ENCODE measurements at regions not wholly inside any gene's neighbourhood (a gene's known extent, or its start where the extent isn't known, plus 50 kb on each side); places are given as distances from the start of the nearest gene placed in this dataset.

GRCh38 chr13:72125561-72125960, 258.6 kb upstream of the DACH1 start:
- Histone ChIP-seq H3K9ac (no peak overlapping the region), H3K36me3 (replicated peaks in 1 of 2; ENCODE audit: control insufficient read depth in 1 of 2, insufficient read depth in 2 of 2, low read length in 1 of 2) (no peaks in the 10 kb centered on the region), H2AFZ (ENCODE audit: low read depth) (no peak overlapping the region), H3K4me2 (no peak overlapping the region), H3K9me2 (no peaks in the 10 kb centered on the region), H3K4me3 (ENCODE audit: low read depth in 2 of 2, low read length in 1 of 2) (no peak overlapping the region), H3K79me2 (ENCODE audit: insufficient read depth) (no peaks in the 10 kb centered on the region), H3K27ac (ENCODE audit: low read depth in 2 of 2, low read length in 1 of 2) (peak overlapping the region in 1 of 2 experiments; percentile 75; a peak in 2 of 4 replicates), H3K27me3 (ENCODE audit: insufficient read depth) (no peaks in the 10 kb centered on the region), H3K4me1 (ENCODE audit: control insufficient read depth in 1 of 2, insufficient read depth in 2 of 2, low read depth in 1 of 2, low read length in 1 of 2) (peaks cover 0 to 16% of the 10 kb centered on the region in 2 experiments; a peak in 2 of 4 replicates), H3K9me3 (no peaks in the 10 kb centered on the region), H3F3A (replicated peaks; ENCODE audit: insufficient read depth) (peaks cover 21% of the 10 kb centered on the region), H4K20me1 (ENCODE audit: insufficient read depth) (no peaks in the 10 kb centered on the region)
- WGBS (ENCODE audit: low lambda C conversion rate) = 71% methylated on average over 3 of the region's 3 CpGs
- ChIA-PET POLR2A (no interaction called here), CTCF (no interaction called here)
- TF ChIP-seq EP300 (IDR thresholded peaks at IDR 0.05; ENCODE audit: borderline replicate concordance in 1 of 2, low read depth in 1 of 2, low read length in 1 of 2) (peak in 1 of 2 experiments; percentile 37; a peak in 1 of 4 replicates), TCF12 (IDR thresholded peaks at IDR 0.05) (peak; percentile 21; the same call in 1 of the 2 replicates), FOXJ3 (CRISPR knock-in tag; IDR thresholded peaks at IDR 0.05) (no peak), RAD21 (IDR thresholded peaks at IDR 0.05; ENCODE audit: low read length) (no peak), PBX3 (IDR thresholded peaks at IDR 0.05) (peak; percentile 57; the same call in 1 of the 2 replicates), JUND (IDR thresholded peaks at IDR 0.05) (peak; percentile 32; the same call in 1 of the 2 replicates)
- DNase-seq = no peak

GRCh38 chr13:72122661-72123255, 255.8 kb upstream of the DACH1 start:
- H3K27ac ChIP-seq (ENCODE audit: low read depth in 2 of 2, low read length in 1 of 2) = no peak overlapping the region
- ChIA-PET POLR2A (no interaction called here), CTCF (interaction anchor here (0.5 kb wide), 1 partner anchor 19 kb away, joined by 3 read pairs; no protein-coding TSS in a partner anchor)
- no peaks in the 10 kb centered on the region for H3K79me2 ChIP-seq (ENCODE audit: insufficient read depth)
- TF ChIP-seq USF2 (IDR thresholded peaks at IDR 0.05; ENCODE audit: borderline replicate concordance, low read depth, low read length) = no peak
- no peak for TF ChIP-seq GABPA (IDR thresholded peaks at IDR 0.05; ENCODE audit: low read depth)
- no peak for TF ChIP-seq NRF1 (IDR thresholded peaks at IDR 0.05; ENCODE audit: low read depth, low read length)
- TF ChIP-seq USF1 (IDR thresholded peaks at IDR 0.05; ENCODE audit: borderline replicate concordance, low read depth) = no peak
- no peak for TF ChIP-seq MAX (IDR thresholded peaks at IDR 0.05; ENCODE audit: low read depth)
- no peak for TF ChIP-seq FOSL2 (IDR thresholded peaks at IDR 0.05; ENCODE audit: borderline replicate concordance, low read depth)
- no peak overlapping the region for H3K9ac ChIP-seq
- no peak overlapping the region for H3K4me2 ChIP-seq
- no peaks in the 10 kb centered on the region for H3K27me3 ChIP-seq (ENCODE audit: insufficient read depth)
- no peaks in the 10 kb centered on the region for H3K36me3 ChIP-seq (replicated peaks in 1 of 2; ENCODE audit: control insufficient read depth in 1 of 2, insufficient read depth in 2 of 2, low read length in 1 of 2)
- H3K4me1 ChIP-seq (ENCODE audit: control insufficient read depth in 1 of 2, insufficient read depth in 2 of 2, low read depth in 1 of 2, low read length in 1 of 2) = peaks cover 0 to 16% of the 10 kb centered on the region in 2 experiments; a peak in 2 of 4 replicates
- no peaks in the 10 kb centered on the region for H4K20me1 ChIP-seq (ENCODE audit: insufficient read depth)
- H3K4me3 ChIP-seq (ENCODE audit: low read depth in 2 of 2, low read length in 1 of 2) = no peak overlapping the region
- no peak for DNase-seq
- peaks cover 21% of the 10 kb centered on the region for H3F3A ChIP-seq (replicated peaks; ENCODE audit: insufficient read depth)
- WGBS (ENCODE audit: low lambda C conversion rate) = 73% methylated on average over 3 of the region's 3 CpGs
- H2AFZ ChIP-seq (ENCODE audit: low read depth) = no peak overlapping the region
- no peaks in the 10 kb centered on the region for H3K9me2 ChIP-seq
- H3K9me3 ChIP-seq = no peaks in the 10 kb centered on the region

Measured in SK-N-SH (cell line).